ENCODE measurements at regions not wholly inside any gene's neighbourhood (a gene's known extent, or its start where the extent isn't known, plus 50 kb on each side); places are given as distances from the start of the nearest gene placed in this dataset.

- TF ChIP-seq CTCF (IDR thresholded peaks at IDR 0.05; ENCODE audit: insufficient read depth, low read length, missing control alignments), result no peak
- no peak for DNase-seq (ENCODE audit: low read depth, low spot score)
- no peak overlapping the region for H3K4me3 ChIP-seq (ENCODE audit: low read depth, low read length)
- CTCF ChIA-PET, result no interaction called here
- POLR2A ChIA-PET, result no interaction called here
Measured at GRCh38 chr2:163849756-163850435, 114.1 kb upstream of the FIGN start.

GRCh38 chr2:163838890-163839289 is 103.1 kb upstream of the FIGN start:
- H3K4me3 ChIP-seq (ENCODE audit: low read depth, low read length), result no peak overlapping the region
- no peak for TF ChIP-seq CTCF (IDR thresholded peaks at IDR 0.05; ENCODE audit: insufficient read depth, low read length, missing control alignments)
- ChIA-PET CTCF (no interaction called here), POLR2A (no interaction called here)
- no peak for DNase-seq (ENCODE audit: low read depth, low spot score)

GRCh38 chr2:163836167-163836566 is 100.4 kb upstream of the FIGN start:
- no peak for TF ChIP-seq CTCF (IDR thresholded peaks at IDR 0.05; ENCODE audit: insufficient read depth, low read length, missing control alignments)
- ChIA-PET CTCF (interaction anchor here (1.3 kb wide), 1 partner anchor 9 kb away, joined by 3 read pairs; no protein-coding TSS in a partner anchor), POLR2A (no interaction called here)
- no peak for DNase-seq (ENCODE audit: low read depth, low spot score)
- H3K4me3 ChIP-seq (ENCODE audit: low read depth, low read length), result no peak overlapping the region

GRCh38 chr2:163834841-163835240 is 99.0 kb upstream of the FIGN start:
- H3K4me3 ChIP-seq (ENCODE audit: low read depth, low read length), result no peak overlapping the region
- DNase-seq (ENCODE audit: low read depth, low spot score), result no peak
- ChIA-PET CTCF (interaction anchor here (1.3 kb wide), 1 partner anchor 10 kb away, joined by 3 read pairs; no protein-coding TSS in a partner anchor), POLR2A (no interaction called here)
- TF ChIP-seq CTCF (IDR thresholded peaks at IDR 0.05; ENCODE audit: insufficient read depth, low read length, missing control alignments), result no peak

- H3K4me3 ChIP-seq (ENCODE audit: low read depth, low read length), result no peak overlapping the region
- ChIA-PET POLR2A (no interaction called here), CTCF (no interaction called here)
- TF ChIP-seq CTCF (IDR thresholded peaks at IDR 0.05; ENCODE audit: insufficient read depth, low read length, missing control alignments), result no peak
- no peak for DNase-seq (ENCODE audit: low read depth, low spot score)
Measured at GRCh38 chr2:163834221-163834620, 98.4 kb upstream of the FIGN start.

GRCh38 chr2:163828771-163829170 is 93.0 kb upstream of the FIGN start:
- POLR2A ChIA-PET, result no interaction called here
- no peak overlapping the region for H3K4me3 ChIP-seq (ENCODE audit: low read depth, low read length)
- TF ChIP-seq CTCF (IDR thresholded peaks at IDR 0.05; ENCODE audit: insufficient read depth, low read length, missing control alignments), result no peak
- no peak for DNase-seq (ENCODE audit: low read depth, low spot score)
- CTCF ChIA-PET, result no interaction called here

All from AG04449 (cell line).